Endothelial cell of umbilical vein (primary cell): ENCODE measurements at regions not wholly inside any gene's neighbourhood (a gene's known extent, or its start where the extent isn't known, plus 50 kb on each side); places are given as distances from the start of the nearest gene placed in this dataset.

ENCODE experiments used
- EZH2 ChIP-seq: IDR thresholded peaks from 2 replicates; pipeline ENCODE4 v1.6.1; 2012; ENCODE audit warnings: borderline replicate concordance, low read depth, mild to moderate bottlenecking, moderate library complexity, low read length, inconsistent platforms; ENCODE audit not compliant: severe bottlenecking
- MYC ChIP-seq: IDR thresholded peaks from one replicate; pipeline ENCODE4 v1.6.1; 2011; ENCODE audit warnings: mild to moderate bottlenecking, low read depth, low read length
- POLR2A ChIP-seq: IDR thresholded peaks from 2 replicates; pipeline ENCODE4 v1.6.1; 2012; ENCODE audit warnings: low read depth, mild to moderate bottlenecking, control low read depth, low read length
- TF ChIP-seq, protein P1 (sequence below), 2 donors: IDR thresholded peaks; 1 replicate in 1 of 2; 2 replicates in 1 of 2; pipeline ENCODE4 v1.5.1; 2011; ENCODE audit warnings: low read length in 2 of 2, mild to moderate bottlenecking in 2 of 2, moderate library complexity in 2 of 2, control low read depth in 1 of 2, inconsistent platforms in 1 of 2, low read depth in 1 of 2; ENCODE audit not compliant: insufficient read depth in 1 of 2; ENCODE audit errors: extremely low read depth in 1 of 2
- TF ChIP-seq, protein P2 (sequence below): IDR thresholded peaks from 2 replicates; pipeline ENCODE4 v1.6.1; 2011; ENCODE audit not compliant: insufficient read depth, insufficient read length

DNA sequence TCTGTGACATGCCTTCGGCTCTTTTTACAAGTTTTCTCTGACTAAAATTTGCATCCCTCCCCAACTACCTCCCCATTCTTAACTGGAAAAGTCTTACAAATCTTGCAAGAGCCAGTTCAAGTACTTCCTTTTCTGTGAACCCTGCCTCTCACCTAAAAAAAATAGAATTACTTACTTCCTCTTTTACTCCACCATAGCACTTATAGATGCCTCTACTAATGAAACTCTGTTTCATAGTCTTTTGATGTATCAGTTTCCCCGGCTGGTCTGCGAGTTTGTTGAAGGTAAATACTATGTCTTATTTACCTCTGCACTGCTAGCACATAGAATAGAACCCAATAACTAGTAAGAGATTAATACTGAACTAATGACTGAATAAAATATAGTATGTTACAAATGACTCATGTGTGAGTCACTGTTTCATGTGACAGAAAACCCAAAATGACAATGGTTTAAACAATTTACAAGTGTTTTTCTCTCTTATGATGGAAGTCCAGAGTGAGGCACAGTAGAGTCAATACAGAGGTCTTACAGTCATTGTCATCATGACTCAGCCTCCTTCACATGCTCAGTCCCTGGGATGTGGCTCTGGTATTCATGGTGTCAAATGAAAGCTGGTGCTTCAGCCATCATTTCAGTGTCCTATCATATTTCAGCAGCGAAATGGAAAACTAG, 393.5 kb downstream of the RSL24D1 start:
- TF ChIP-seq POLR2A (no peak), EZH2 (no peak), MYC (no peak)
- TF ChIP-seq, protein P1, sequence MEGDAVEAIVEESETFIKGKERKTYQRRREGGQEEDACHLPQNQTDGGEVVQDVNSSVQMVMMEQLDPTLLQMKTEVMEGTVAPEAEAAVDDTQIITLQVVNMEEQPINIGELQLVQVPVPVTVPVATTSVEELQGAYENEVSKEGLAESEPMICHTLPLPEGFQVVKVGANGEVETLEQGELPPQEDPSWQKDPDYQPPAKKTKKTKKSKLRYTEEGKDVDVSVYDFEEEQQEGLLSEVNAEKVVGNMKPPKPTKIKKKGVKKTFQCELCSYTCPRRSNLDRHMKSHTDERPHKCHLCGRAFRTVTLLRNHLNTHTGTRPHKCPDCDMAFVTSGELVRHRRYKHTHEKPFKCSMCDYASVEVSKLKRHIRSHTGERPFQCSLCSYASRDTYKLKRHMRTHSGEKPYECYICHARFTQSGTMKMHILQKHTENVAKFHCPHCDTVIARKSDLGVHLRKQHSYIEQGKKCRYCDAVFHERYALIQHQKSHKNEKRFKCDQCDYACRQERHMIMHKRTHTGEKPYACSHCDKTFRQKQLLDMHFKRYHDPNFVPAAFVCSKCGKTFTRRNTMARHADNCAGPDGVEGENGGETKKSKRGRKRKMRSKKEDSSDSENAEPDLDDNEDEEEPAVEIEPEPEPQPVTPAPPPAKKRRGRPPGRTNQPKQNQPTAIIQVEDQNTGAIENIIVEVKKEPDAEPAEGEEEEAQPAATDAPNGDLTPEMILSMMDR (IDR thresholded peaks at IDR 0.05; ENCODE audit: extremely low read depth in 1 of 2, insufficient read depth in 1 of 2, low read depth in 1 of 2, low read length in 2 of 2), result no peak
- TF ChIP-seq, protein P2, sequence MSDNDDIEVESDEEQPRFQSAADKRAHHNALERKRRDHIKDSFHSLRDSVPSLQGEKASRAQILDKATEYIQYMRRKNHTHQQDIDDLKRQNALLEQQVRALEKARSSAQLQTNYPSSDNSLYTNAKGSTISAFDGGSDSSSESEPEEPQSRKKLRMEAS, result no peak
